ENCODE measurements at regions not wholly inside any gene's neighbourhood (a gene's known extent, or its start where the extent isn't known, plus 50 kb on each side); places are given as distances from the start of the nearest gene placed in this dataset.

- Histone ChIP-seq H3K4me1 (ENCODE audit: control insufficient read depth, insufficient read depth, low read length, poor library complexity, severe bottlenecking) (no peaks in the 10 kb centered on the region), H3K9me3 (ENCODE audit: control insufficient read depth, low read length) (no peaks in the 10 kb centered on the region), H3K36me3 (ENCODE audit: control insufficient read depth, insufficient read depth, low read length) (no peaks in the 10 kb centered on the region), H3K4me3 (ENCODE audit: insufficient read depth, low read depth, low read length, poor library complexity, severe bottlenecking) (no peak overlapping the region), H3K27ac (ENCODE audit: insufficient read depth, low read length, poor library complexity, severe bottlenecking) (no peak overlapping the region), H3K27me3 (replicated peaks; ENCODE audit: control insufficient read depth, insufficient read depth, low read length, poor library complexity, severe bottlenecking) (no peaks in the 10 kb centered on the region)
- DNase-seq: no peak
Measured at GRCh38 chr14:22408547-22408946, 180.5 kb downstream of the DAD1 start.

- H3K27me3 ChIP-seq (replicated peaks; ENCODE audit: control insufficient read depth, insufficient read depth, low read length, poor library complexity, severe bottlenecking): no peaks in the 10 kb centered on the region
- no peak for DNase-seq
- H3K9me3 ChIP-seq (ENCODE audit: control insufficient read depth, low read length): no peaks in the 10 kb centered on the region
- H3K36me3 ChIP-seq (ENCODE audit: control insufficient read depth, insufficient read depth, low read length): no peaks in the 10 kb centered on the region
- no peaks in the 10 kb centered on the region for H3K4me1 ChIP-seq (ENCODE audit: control insufficient read depth, insufficient read depth, low read length, poor library complexity, severe bottlenecking)
- H3K27ac ChIP-seq (ENCODE audit: insufficient read depth, low read length, poor library complexity, severe bottlenecking): no peak overlapping the region
- no peak overlapping the region for H3K4me3 ChIP-seq (ENCODE audit: insufficient read depth, low read depth, low read length, poor library complexity, severe bottlenecking)
Measured at GRCh38 chr14:22407033-22407432, 182.0 kb downstream of the DAD1 start.

- H3K36me3 ChIP-seq (ENCODE audit: control insufficient read depth, insufficient read depth, low read length): no peaks in the 10 kb centered on the region
- no peaks in the 10 kb centered on the region for H3K27me3 ChIP-seq (replicated peaks; ENCODE audit: control insufficient read depth, insufficient read depth, low read length, poor library complexity, severe bottlenecking)
- no peak for DNase-seq
- H3K27ac ChIP-seq (ENCODE audit: insufficient read depth, low read length, poor library complexity, severe bottlenecking): no peak overlapping the region
- no peak overlapping the region for H3K4me3 ChIP-seq (ENCODE audit: insufficient read depth, low read depth, low read length, poor library complexity, severe bottlenecking)
- H3K9me3 ChIP-seq (ENCODE audit: control insufficient read depth, low read length): no peaks in the 10 kb centered on the region
- no peaks in the 10 kb centered on the region for H3K4me1 ChIP-seq (ENCODE audit: control insufficient read depth, insufficient read depth, low read length, poor library complexity, severe bottlenecking)
Measured at GRCh38 chr14:22405201-22405600, 183.8 kb downstream of the DAD1 start.

GRCh38 chr14:22403296-22403695, 185.7 kb downstream of the DAD1 start:
- H3K4me3 ChIP-seq (ENCODE audit: insufficient read depth, low read depth, low read length, poor library complexity, severe bottlenecking): no peak overlapping the region
- no peaks in the 10 kb centered on the region for H3K4me1 ChIP-seq (ENCODE audit: control insufficient read depth, insufficient read depth, low read length, poor library complexity, severe bottlenecking)
- H3K27ac ChIP-seq (ENCODE audit: insufficient read depth, low read length, poor library complexity, severe bottlenecking): no peak overlapping the region
- no peaks in the 10 kb centered on the region for H3K36me3 ChIP-seq (ENCODE audit: control insufficient read depth, insufficient read depth, low read length)
- DNase-seq: no peak
- H3K9me3 ChIP-seq (ENCODE audit: control insufficient read depth, low read length): no peaks in the 10 kb centered on the region
- no peaks in the 10 kb centered on the region for H3K27me3 ChIP-seq (replicated peaks; ENCODE audit: control insufficient read depth, insufficient read depth, low read length, poor library complexity, severe bottlenecking)

- no peaks in the 10 kb centered on the region for H3K27me3 ChIP-seq (replicated peaks; ENCODE audit: control insufficient read depth, insufficient read depth, low read length, poor library complexity, severe bottlenecking)
Measured at GRCh38 chr14:22400655-22401259, 188.3 kb downstream of the DAD1 start.

GRCh38 chr14:22399776-22400175, 189.2 kb downstream of the DAD1 start:
- no peak overlapping the region for H3K4me3 ChIP-seq (ENCODE audit: insufficient read depth, low read depth, low read length, poor library complexity, severe bottlenecking)
- H3K9me3 ChIP-seq (ENCODE audit: control insufficient read depth, low read length): no peaks in the 10 kb centered on the region
- no peak for DNase-seq
- H3K4me1 ChIP-seq (ENCODE audit: control insufficient read depth, insufficient read depth, low read length, poor library complexity, severe bottlenecking): no peaks in the 10 kb centered on the region
- H3K27me3 ChIP-seq (replicated peaks; ENCODE audit: control insufficient read depth, insufficient read depth, low read length, poor library complexity, severe bottlenecking): no peaks in the 10 kb centered on the region
- no peak overlapping the region for H3K27ac ChIP-seq (ENCODE audit: insufficient read depth, low read length, poor library complexity, severe bottlenecking)
- H3K36me3 ChIP-seq (ENCODE audit: control insufficient read depth, insufficient read depth, low read length): no peaks in the 10 kb centered on the region

More at GRCh38 chr14:22400655-22401259, 188.3 kb downstream of the DAD1 start:
- Histone ChIP-seq H3K36me3 (ENCODE audit: control insufficient read depth, insufficient read depth, low read length) (no peaks in the 10 kb centered on the region), H3K4me3 (ENCODE audit: insufficient read depth, low read depth, low read length, poor library complexity, severe bottlenecking) (no peak overlapping the region), H3K9me3 (ENCODE audit: control insufficient read depth, low read length) (no peaks in the 10 kb centered on the region), H3K27ac (ENCODE audit: insufficient read depth, low read length, poor library complexity, severe bottlenecking) (no peak overlapping the region), H3K4me1 (ENCODE audit: control insufficient read depth, insufficient read depth, low read length, poor library complexity, severe bottlenecking) (no peaks in the 10 kb centered on the region)
- DNase-seq: no peak

- H3K4me1 ChIP-seq (ENCODE audit: control insufficient read depth, insufficient read depth, low read length, poor library complexity, severe bottlenecking): no peaks in the 10 kb centered on the region
- no peak for DNase-seq
- no peaks in the 10 kb centered on the region for H3K36me3 ChIP-seq (ENCODE audit: control insufficient read depth, insufficient read depth, low read length)
- H3K27me3 ChIP-seq (replicated peaks; ENCODE audit: control insufficient read depth, insufficient read depth, low read length, poor library complexity, severe bottlenecking): no peaks in the 10 kb centered on the region
- no peak overlapping the region for H3K27ac ChIP-seq (ENCODE audit: insufficient read depth, low read length, poor library complexity, severe bottlenecking)
- no peaks in the 10 kb centered on the region for H3K9me3 ChIP-seq (ENCODE audit: control insufficient read depth, low read length)
- H3K4me3 ChIP-seq (ENCODE audit: insufficient read depth, low read depth, low read length, poor library complexity, severe bottlenecking): no peak overlapping the region
Measured at GRCh38 chr14:22397221-22397737, 191.7 kb downstream of the DAD1 start.

GRCh38 chr14:22395803-22396202, 193.2 kb downstream of the DAD1 start:
- no peaks in the 10 kb centered on the region for H3K36me3 ChIP-seq (ENCODE audit: control insufficient read depth, insufficient read depth, low read length)
- no peak overlapping the region for H3K27ac ChIP-seq (ENCODE audit: insufficient read depth, low read length, poor library complexity, severe bottlenecking)
- no peaks in the 10 kb centered on the region for H3K27me3 ChIP-seq (replicated peaks; ENCODE audit: control insufficient read depth, insufficient read depth, low read length, poor library complexity, severe bottlenecking)
- no peak for DNase-seq
- H3K9me3 ChIP-seq (ENCODE audit: control insufficient read depth, low read length): no peaks in the 10 kb centered on the region
- no peaks in the 10 kb centered on the region for H3K4me1 ChIP-seq (ENCODE audit: control insufficient read depth, insufficient read depth, low read length, poor library complexity, severe bottlenecking)
- no peak overlapping the region for H3K4me3 ChIP-seq (ENCODE audit: insufficient read depth, low read depth, low read length, poor library complexity, severe bottlenecking)

- H3K27ac ChIP-seq (ENCODE audit: insufficient read depth, low read length, poor library complexity, severe bottlenecking): no peak overlapping the region
- no peak for DNase-seq
- no peaks in the 10 kb centered on the region for H3K9me3 ChIP-seq (ENCODE audit: control insufficient read depth, low read length)
- H3K27me3 ChIP-seq (replicated peaks; ENCODE audit: control insufficient read depth, insufficient read depth, low read length, poor library complexity, severe bottlenecking): no peaks in the 10 kb centered on the region
- H3K4me1 ChIP-seq (ENCODE audit: control insufficient read depth, insufficient read depth, low read length, poor library complexity, severe bottlenecking): no peaks in the 10 kb centered on the region
- H3K36me3 ChIP-seq (ENCODE audit: control insufficient read depth, insufficient read depth, low read length): no peaks in the 10 kb centered on the region
- H3K4me3 ChIP-seq (ENCODE audit: insufficient read depth, low read depth, low read length, poor library complexity, severe bottlenecking): no peak overlapping the region
Measured at GRCh38 chr14:22394616-22395015, 194.4 kb downstream of the DAD1 start.

GRCh38 chr14:22393796-22394195, 195.2 kb downstream of the DAD1 start:
- Histone ChIP-seq H3K9me3 (ENCODE audit: control insufficient read depth, low read length) (no peaks in the 10 kb centered on the region), H3K4me3 (ENCODE audit: insufficient read depth, low read depth, low read length, poor library complexity, severe bottlenecking) (no peak overlapping the region), H3K36me3 (ENCODE audit: control insufficient read depth, insufficient read depth, low read length) (no peaks in the 10 kb centered on the region), H3K27ac (ENCODE audit: insufficient read depth, low read length, poor library complexity, severe bottlenecking) (no peak overlapping the region), H3K4me1 (ENCODE audit: control insufficient read depth, insufficient read depth, low read length, poor library complexity, severe bottlenecking) (no peaks in the 10 kb centered on the region), H3K27me3 (replicated peaks; ENCODE audit: control insufficient read depth, insufficient read depth, low read length, poor library complexity, severe bottlenecking) (no peaks in the 10 kb centered on the region)
- no peak for DNase-seq

Data from effector memory CD4-positive, alpha-beta T cell (primary cell).